B cell (primary cell): ENCODE measurements at regions not wholly inside any gene's neighbourhood (a gene's known extent, or its start where the extent isn't known, plus 50 kb on each side); places are given as distances from the start of the nearest gene placed in this dataset.

Experiments
- ATAC-seq: fragments of 200-7000 bp; cut with Tn5 transposase; one replicate; pipeline ENCODE4 v1.10.0; 2021; ENCODE audit warnings: low read depth, mild to moderate bottlenecking, moderate number of reproducible peaks, moderate library complexity
- CTCF ChIA-PET: fragments of 350-600 bp; sonication (Branson Sonifier 250); formaldehyde crosslinking; loops from one replicate; lab custom pipeline; 2021; ENCODE audit warnings: antibody characterized with exemption, inconsistent platforms; lab: Charles Lee
- POLR2A ChIA-PET: fragments of 350-600 bp; sonication (Branson Sonifier 250); formaldehyde crosslinking; loops from one replicate; lab custom pipeline; 2021; ENCODE audit warnings: antibody characterized with exemption; lab: Charles Lee
- DNase-seq: peaks from one replicate; pipeline ENCODE4 v3.0.0; 2013
- H2AFZ ChIP-seq: 2 replicates; pipeline ENCODE4 v1.6.1; 2012; ENCODE audit warnings: mild to moderate bottlenecking, low read depth, low read length; ENCODE audit not compliant: insufficient read depth, poor library complexity, severe bottlenecking
- H3K27ac ChIP-seq, 2 donors: 1 replicate in 1 of 2; 2 replicates in 1 of 2; pipeline ENCODE4 v1.5.1; 2012 to 2013; ENCODE audit warnings: low read length in 2 of 2, mild to moderate bottlenecking in 2 of 2, moderate library complexity in 1 of 2
- H3K27me3 ChIP-seq, 4 experiments: fragments of 200-600 bp in 1 of 4; sonication (generic) in 1 of 4; replicated peaks in 1 of 4; 1 replicate in 2 of 4; 2 replicates in 2 of 4; pipeline versions ENCODE4 v1.6.1 to v1.7.0; 2013 to 2016; ENCODE audit warnings: low read length in 3 of 4, mild to moderate bottlenecking in 2 of 4, mixed read lengths in 1 of 4, moderate library complexity in 1 of 4; ENCODE audit not compliant: insufficient read depth in 4 of 4, control insufficient read depth in 3 of 4; ENCODE audit errors: control extremely low read depth in 1 of 4
- H3K36me3 ChIP-seq, 2 experiments: replicated peaks in 1 of 2; 1 replicate in 1 of 2; 2 replicates in 1 of 2; pipeline versions ENCODE4 v1.6.1 to v1.7.1; 2013; ENCODE audit warnings: low read length in 1 of 2; ENCODE audit not compliant: insufficient read depth in 2 of 2, control insufficient read depth in 1 of 2; ENCODE audit errors: control extremely low read depth in 1 of 2, extremely low read depth in 1 of 2
- H3K4me1 ChIP-seq, 2 donors: fragments of 200-600 bp in 1 of 2; sonication (generic) in 1 of 2; 1 replicate in 1 of 2; 2 replicates in 1 of 2; pipeline versions ENCODE4 v1.5.1 to v1.6.1; 2013 to 2017; ENCODE audit warnings: low read length in 2 of 2; ENCODE audit not compliant: control insufficient read depth in 2 of 2, insufficient read depth in 2 of 2
- H3K4me2 ChIP-seq: replicated peaks from 2 replicates; pipeline ENCODE3; 2012; ENCODE audit warnings: mild to moderate bottlenecking, low read depth, low read length; ENCODE audit not compliant: poor library complexity, severe bottlenecking
- H3K4me3 ChIP-seq, 5 experiments: fragments of 200-600 bp in 1 of 5; sonication (generic) in 1 of 5; 1 replicate in 3 of 5; 2 replicates in 2 of 5; pipeline versions ENCODE4 v1.5.1 to v1.7.0; 2011 to 2016; ENCODE audit warnings: low read length in 4 of 5, mild to moderate bottlenecking in 4 of 5, low read depth in 2 of 5, control low read depth in 1 of 5, moderate library complexity in 1 of 5; ENCODE audit not compliant: insufficient read depth in 1 of 5; ENCODE audit errors: control extremely low read depth in 1 of 5, extremely low read depth in 1 of 5
- H3K79me2 ChIP-seq: fragments of 200-600 bp; sonication (generic); one replicate; pipeline ENCODE4 v1.6.0; 2016; ENCODE audit warnings: low read length; ENCODE audit not compliant: control insufficient read depth, insufficient read depth
- H3K9ac ChIP-seq: fragments of 200-600 bp; sonication (generic); 2 replicates; pipeline ENCODE4 v1.6.1; 2017; ENCODE audit warnings: mild to moderate bottlenecking, low read length, moderate library complexity
- H3K9me3 ChIP-seq, 3 donors: one replicate each; pipeline versions ENCODE4 v1.6.1 to v1.7.1; 2013; ENCODE audit warnings: low read length in 2 of 3; ENCODE audit not compliant: control insufficient read depth in 2 of 3, insufficient read depth in 1 of 3; ENCODE audit errors: control extremely low read depth in 1 of 3
- H4K20me1 ChIP-seq: 2 replicates; pipeline ENCODE4 v1.6.0; 2012; ENCODE audit warnings: mild to moderate bottlenecking, low read length; ENCODE audit not compliant: insufficient read depth, control insufficient read depth, poor library complexity, severe bottlenecking
- H3K27ac Mint-ChIP-seq: one replicate; pipeline ENCODE4 v1.8.0; 2021; ENCODE audit warnings: mixed read lengths
- H3K27me3 Mint-ChIP-seq: one replicate; pipeline ENCODE4 v1.8.0; 2021; ENCODE audit warnings: mixed read lengths
- H3K4me1 Mint-ChIP-seq: one replicate; pipeline ENCODE4 v1.8.0; 2021; ENCODE audit warnings: mixed read lengths
- H3K4me3 Mint-ChIP-seq: one replicate; pipeline ENCODE4 v1.8.0; 2021; ENCODE audit warnings: mixed read lengths
- H3K9me3 Mint-ChIP-seq: one replicate; pipeline ENCODE4 v1.8.0; 2022; ENCODE audit warnings: mixed read lengths; ENCODE audit not compliant: insufficient read depth
- CTCF ChIP-seq: fragments of 200-600 bp; IDR thresholded peaks from one replicate; pipeline ENCODE4 v1.8.0; 2022; ENCODE audit warnings: antibody characterized with exemption, mild to moderate bottlenecking
- EZH2 ChIP-seq: IDR thresholded peaks from 2 replicates; pipeline ENCODE4 v1.6.1; 2012; ENCODE audit warnings: borderline replicate concordance, low read depth, mild to moderate bottlenecking, moderate library complexity, low read length; ENCODE audit not compliant: insufficient read depth, poor library complexity, severe bottlenecking
- WGBS: methylation state at CpG from one replicate; pipeline ENCODE4 v1.1.5; 2013; ENCODE audit warnings: missing lambda C conversion rate; ENCODE audit not compliant: insufficient coverage; 5-methylcytosine and 5-hydroxymethylcytosine counted together
- intact Hi-C: fragments of 100-400 bp; cut with micrococcal nuclease; formaldehyde crosslinking; loops from one replicate; pipeline ENCODE4 v1.10.0; 2022

GRCh38 chr4:179607003-179607402 lies 2164.8 kb upstream of the AGA start:
- no peak overlapping the region for H2AFZ ChIP-seq
- 90% methylated on average over 2 of the region's 4 CpGs for WGBS
- Mint-ChIP-seq H3K4me3 (no peak overlapping the region), H3K27me3 (no peaks in the 10 kb centered on the region), H3K27ac (no peak overlapping the region), H3K4me1 (no peaks in the 10 kb centered on the region), H3K9me3 (no peaks in the 10 kb centered on the region)
- no peak for TF ChIP-seq CTCF
- TF ChIP-seq EZH2 = no peak
- no peak overlapping the region for H3K4me2 ChIP-seq
- DNase-seq (no peak), ATAC-seq (no peak)
- H3K27me3 ChIP-seq = no peaks in the 10 kb centered on the region
- no peaks in the 10 kb centered on the region for H3K36me3 ChIP-seq
- intact Hi-C loops = no loop called here
- H4K20me1 ChIP-seq = no peaks in the 10 kb centered on the region
- no peak overlapping the region for H3K27ac ChIP-seq
- no peak overlapping the region for H3K9ac ChIP-seq
- ChIA-PET CTCF (no interaction called here), POLR2A (no interaction called here)
- no peaks in the 10 kb centered on the region for H3K9me3 ChIP-seq
- no peaks in the 10 kb centered on the region for H3K4me1 ChIP-seq
- H3K79me2 ChIP-seq = no peaks in the 10 kb centered on the region
- no peak overlapping the region for H3K4me3 ChIP-seq

GRCh38 chr4:179615704-179616103 lies 2173.5 kb upstream of the AGA start:
- intact Hi-C loops = no loop called here
- H3K27ac ChIP-seq = no peak overlapping the region

More at GRCh38 chr4:179615704-179616103, 2173.5 kb upstream of the AGA start:
- no peak for ATAC-seq
- DNase-seq = no peak
- Mint-ChIP-seq H3K4me1 (no peaks in the 10 kb centered on the region), H3K9me3 (no peaks in the 10 kb centered on the region), H3K4me3 (no peak overlapping the region), H3K27me3 (no peaks in the 10 kb centered on the region), H3K27ac (no peak overlapping the region)
- ChIA-PET POLR2A (no interaction called here), CTCF (no interaction called here)
- WGBS = 80% methylated on average over 3 of the region's 4 CpGs
- H3K4me2 ChIP-seq = no peak overlapping the region
- no peaks in the 10 kb centered on the region for H3K36me3 ChIP-seq
- H3K4me3 ChIP-seq = no peak overlapping the region
- no peak for TF ChIP-seq CTCF
- H2AFZ ChIP-seq = no peak overlapping the region
- no peaks in the 10 kb centered on the region for H4K20me1 ChIP-seq
- no peaks in the 10 kb centered on the region for H3K27me3 ChIP-seq
- no peaks in the 10 kb centered on the region for H3K79me2 ChIP-seq
- no peaks in the 10 kb centered on the region for H3K4me1 ChIP-seq
- H3K9ac ChIP-seq = no peak overlapping the region
- H3K9me3 ChIP-seq = no peaks in the 10 kb centered on the region
